Thyroid gland (tissue), 4 donors: ENCODE measurements at regions not wholly inside any gene's neighbourhood (a gene's known extent, or its start where the extent isn't known, plus 50 kb on each side); places are given as distances from the start of the nearest gene placed in this dataset.

Experiments used
- DNase-seq, 2 donors: peaks; one replicate each; pipeline ENCODE4 v3.0.0-alpha.2; 2019
- H3K27ac ChIP-seq, 3 donors: fragments of 200-600 bp; sonication (generic); 1 replicate in 2 of 3; 2 replicates in 1 of 3; pipeline ENCODE4 v1.5.1; 2016 to 2019; ENCODE audit warnings: mild to moderate bottlenecking in 1 of 3, moderate library complexity in 1 of 3
- H3K27me3 ChIP-seq: fragments of 200-600 bp; sonication (generic); one replicate; pipeline ENCODE4 v1.5.1; 2019
- H3K36me3 ChIP-seq, 2 donors: fragments of 200-600 bp; sonication (generic); one replicate each; pipeline ENCODE4 v1.5.1; 2016 to 2019
- H3K4me1 ChIP-seq, 2 donors: fragments of 200-600 bp; sonication (generic); one replicate each; pipeline ENCODE4 v1.5.1; 2017 to 2019
- H3K4me3 ChIP-seq, 3 donors: fragments of 200-600 bp; sonication (generic); replicated peaks in 1 of 3; 1 replicate in 2 of 3; 2 replicates in 1 of 3; pipeline ENCODE4 v1.5.1; 2016; ENCODE audit warnings: mild to moderate bottlenecking in 1 of 3
- H3K9me3 ChIP-seq: fragments of 200-600 bp; sonication (generic); one replicate; pipeline ENCODE4 v1.5.1; 2017
- CTCF ChIP-seq, 6 experiments: fragments of 200-600 bp in 3 of 6; fragments of 450-650 bp in 3 of 6; sonication (generic) in 3 of 6; IDR thresholded peaks; one replicate each; pipeline ENCODE4 v1.5.1; 2016 to 2019; ENCODE audit warnings: antibody characterized with exemption in 6 of 6, mild to moderate bottlenecking in 2 of 6, inconsistent platforms in 1 of 6, moderate library complexity in 1 of 6
- POLR2A ChIP-seq, 2 donors: fragments of 450-650 bp; IDR thresholded peaks; one replicate each; pipeline ENCODE4 v1.6.1; 2017; ENCODE audit warnings: antibody characterized with exemption in 2 of 2, mild to moderate bottlenecking in 2 of 2, moderate library complexity in 1 of 2
- WGBS, 2 donors: methylation state at CpG; one replicate each; pipeline ENCODE4 v1.1.5; 2017; 5-methylcytosine and 5-hydroxymethylcytosine counted together
- intact Hi-C: fragments of 100-400 bp; cut with DNase I; formaldehyde crosslinking; loops from one replicate; pipeline ENCODE4 v1.15.1; 2023

- H3K27me3 ChIP-seq, result no peaks in the 10 kb centered on the region
- no peaks in the 10 kb centered on the region for H3K36me3 ChIP-seq
- H3K27ac ChIP-seq, result no peak overlapping the region
- no peak overlapping the region for H3K4me3 ChIP-seq
- intact Hi-C loops, result no loop called here
- no peaks in the 10 kb centered on the region for H3K4me1 ChIP-seq
- DNase-seq, result no peak
- WGBS, 2 donors, result 65 to 72% methylated on average over 5 to 6 of the region's 6 CpGs
- TF ChIP-seq CTCF (IDR thresholded peaks at IDR 0.05) (no peak), POLR2A (IDR thresholded peaks at IDR 0.05) (no peak)
- no peaks in the 10 kb centered on the region for H3K9me3 ChIP-seq
These were observed 165.5 kb upstream of the WSCD2 start for GRCh38 chr12:107963635-107964034.

- Histone ChIP-seq H3K4me1 (no peaks in the 10 kb centered on the region), H3K27ac (no peak overlapping the region), H3K9me3 (no peaks in the 10 kb centered on the region), H3K36me3 (no peaks in the 10 kb centered on the region), H3K4me3 (no peak overlapping the region), H3K27me3 (no peaks in the 10 kb centered on the region)
- WGBS, 2 donors, result 74 to 78% methylated on average over 4 of the region's 4 CpGs
- intact Hi-C loops, result no loop called here
- TF ChIP-seq CTCF (IDR thresholded peaks at IDR 0.05) (no peak), POLR2A (IDR thresholded peaks at IDR 0.05) (no peak)
- no peak for DNase-seq
These were observed 161.9 kb upstream of the WSCD2 start for GRCh38 chr12:107967170-107967569.

GRCh38 chr12:107973950-107974349, 155.1 kb upstream of the WSCD2 start:
- Histone ChIP-seq H3K4me1 (no peaks in the 10 kb centered on the region), H3K4me3 (no peak overlapping the region), H3K27ac (no peak overlapping the region), H3K27me3 (no peaks in the 10 kb centered on the region), H3K9me3 (no peaks in the 10 kb centered on the region), H3K36me3 (no peaks in the 10 kb centered on the region)
- TF ChIP-seq POLR2A (IDR thresholded peaks at IDR 0.05), result no peak
- no peak for DNase-seq
- intact Hi-C loops, result no loop called here

- Histone ChIP-seq H3K27ac (no peak overlapping the region), H3K27me3 (no peaks in the 10 kb centered on the region), H3K9me3 (no peaks in the 10 kb centered on the region), H3K4me1 (no peaks in the 10 kb centered on the region), H3K36me3 (no peaks in the 10 kb centered on the region), H3K4me3 (no peak overlapping the region)
- DNase-seq, result no peak
- TF ChIP-seq POLR2A (IDR thresholded peaks at IDR 0.05) (no peak), CTCF (IDR thresholded peaks at IDR 0.05) (no peak)
- intact Hi-C loops, result no loop called here
These were observed 152.8 kb upstream of the WSCD2 start for GRCh38 chr12:107976331-107976730.

GRCh38 chr12:107978201-107978600, 150.9 kb upstream of the WSCD2 start:
- H3K36me3 ChIP-seq, result no peaks in the 10 kb centered on the region
- no peaks in the 10 kb centered on the region for H3K4me1 ChIP-seq
- intact Hi-C loops, result no loop called here
- H3K27ac ChIP-seq, result no peak overlapping the region
- 64 to 74% methylated on average over 5 of the region's 5 CpGs for WGBS, 2 donors
- H3K27me3 ChIP-seq, result no peaks in the 10 kb centered on the region
- H3K9me3 ChIP-seq, result no peaks in the 10 kb centered on the region
- no peak overlapping the region for H3K4me3 ChIP-seq
- DNase-seq, result no peak
- no peak for TF ChIP-seq CTCF (IDR thresholded peaks at IDR 0.05)
- no peak for TF ChIP-seq POLR2A (IDR thresholded peaks at IDR 0.05)

GRCh38 chr12:107978641-107979040, 150.4 kb upstream of the WSCD2 start:
- H3K4me3 ChIP-seq, result no peak overlapping the region
- WGBS, 2 donors, result 68 to 79% methylated on average over 4 of the region's 4 CpGs
- intact Hi-C loops, result no loop called here
- no peak overlapping the region for H3K27ac ChIP-seq
- no peaks in the 10 kb centered on the region for H3K4me1 ChIP-seq
- no peak for DNase-seq
- H3K36me3 ChIP-seq, result no peaks in the 10 kb centered on the region
- H3K27me3 ChIP-seq, result no peaks in the 10 kb centered on the region
- TF ChIP-seq CTCF (IDR thresholded peaks at IDR 0.05) (no peak), POLR2A (IDR thresholded peaks at IDR 0.05) (no peak)
- H3K9me3 ChIP-seq, result no peaks in the 10 kb centered on the region
